Stimulated activated CD4-positive, alpha-beta T cell treated with anti-CD3 and anti-CD28 coated beads, Interleukin-4, amount 100 ng/mL, for 4 hours (primary cell): ENCODE measurements at regions not wholly inside any gene's neighbourhood (a gene's known extent, or its start where the extent isn't known, plus 50 kb on each side); places are given as distances from the start of the nearest gene placed in this dataset.

Source experiments
- DNase-seq, 2 experiments: peaks; one replicate each; pipeline ENCODE4 v3.0.0-alpha.2; 2020

- DNase-seq, result no peak
Observed at GRCh38 chr17:55668312-55668920, 54.2 kb downstream of the TMEM100 start.

GRCh38 chr17:55666806-55667205 lies 55.9 kb downstream of the TMEM100 start:
- DNase-seq, result no peak

GRCh38 chr17:55664287-55664686 lies 58.4 kb downstream of the TMEM100 start:
- no peak for DNase-seq

- no peak for DNase-seq
Observed at GRCh38 chr17:55663400-55663799, 59.3 kb downstream of the TMEM100 start.

GRCh38 chr17:55661963-55662834 lies 60.5 kb downstream of the TMEM100 start:
- DNase-seq, result no peak

- DNase-seq, result no peak
Observed at GRCh38 chr17:55661256-55661758, 61.4 kb downstream of the TMEM100 start.

- DNase-seq, result no peak
Observed at GRCh38 chr17:55660178-55660886, 62.3 kb downstream of the TMEM100 start.

GRCh38 chr17:55659661-55660060 lies 63.0 kb downstream of the TMEM100 start:
- no peak for DNase-seq

- DNase-seq, result no peak
Observed at GRCh38 chr17:55655777-55656176, 66.9 kb downstream of the TMEM100 start.

GRCh38 chr17:55654821-55655220 lies 67.8 kb downstream of the TMEM100 start:
- no peak for DNase-seq

GRCh38 chr17:55654022-55654421 lies 68.6 kb downstream of the TMEM100 start:
- no peak for DNase-seq

- DNase-seq, result no peak
Observed at GRCh38 chr17:55652825-55653224, 69.8 kb downstream of the TMEM100 start.

- no peak for DNase-seq
Observed at GRCh38 chr17:55652114-55652823, 70.4 kb downstream of the TMEM100 start.

- no peak for DNase-seq
Observed at GRCh38 chr17:55649957-55650597, 72.6 kb downstream of the TMEM100 start.

GRCh38 chr17:55648086-55648485 lies 74.6 kb downstream of the TMEM100 start:
- no peak for DNase-seq

GRCh38 chr17:55645361-55645760 lies 77.3 kb downstream of the TMEM100 start:
- DNase-seq, result no peak

GRCh38 chr17:55644346-55644745 lies 78.3 kb downstream of the TMEM100 start:
- no peak for DNase-seq

GRCh38 chr17:55642741-55643140 lies 79.9 kb downstream of the TMEM100 start:
- no peak for DNase-seq

GRCh38 chr17:55641676-55642081 lies 81.0 kb downstream of the TMEM100 start:
- DNase-seq, result peak in 1 of 2 experiments; percentile 16

- DNase-seq, result no peak
Observed at GRCh38 chr17:55639096-55639495, 83.6 kb downstream of the TMEM100 start.

- no peak for DNase-seq
Observed at GRCh38 chr17:55635253-55635914, 87.3 kb downstream of the TMEM100 start.

GRCh38 chr17:55634702-55635101 lies 88.0 kb downstream of the TMEM100 start:
- no peak for DNase-seq
